H9 (cell line): ENCODE measurements at regions not wholly inside any gene's neighbourhood (a gene's known extent, or its start where the extent isn't known, plus 50 kb on each side); places are given as distances from the start of the nearest gene placed in this dataset.

Experiments used
- DNase-seq: peaks from one replicate; pipeline ENCODE4 v3.0.0-alpha.2; 2017
- H2AFZ ChIP-seq: one replicate; pipeline ENCODE4 v1.6.1; 2013; ENCODE audit warnings: mild to moderate bottlenecking, low read length, control low read depth, moderate library complexity
- H2AK5ac ChIP-seq: 2 replicates; pipeline ENCODE4 v1.6.1; 2013; ENCODE audit warnings: low read length, control low read depth, mixed read lengths; ENCODE audit not compliant: insufficient read length
- H2BK120ac ChIP-seq: one replicate; pipeline ENCODE4 v1.6.1; 2013; ENCODE audit warnings: low read depth, mild to moderate bottlenecking, low read length, control low read depth, inconsistent platforms; ENCODE audit not compliant: poor library complexity, severe bottlenecking
- H2BK12ac ChIP-seq: 2 replicates; pipeline ENCODE4 v1.6.1; 2013; ENCODE audit warnings: low read length, control low read depth, mixed read lengths, low read depth; ENCODE audit not compliant: insufficient read length
- H2BK15ac ChIP-seq: 2 replicates; pipeline ENCODE4 v1.6.1; 2013; ENCODE audit warnings: low read depth, low read length, control low read depth
- H2BK20ac ChIP-seq: one replicate; pipeline ENCODE4 v1.6.1; 2013; ENCODE audit warnings: low read depth, mild to moderate bottlenecking, low read length, control low read depth, inconsistent platforms; ENCODE audit not compliant: poor library complexity, severe bottlenecking
- H2BK5ac ChIP-seq: 2 replicates; pipeline ENCODE4 v1.6.1; 2013; ENCODE audit warnings: low read length, control low read depth, mixed read lengths; ENCODE audit not compliant: insufficient read length
- H3K14ac ChIP-seq: 2 replicates; pipeline ENCODE4 v1.6.1; 2013; ENCODE audit warnings: low read length, control low read depth; ENCODE audit not compliant: insufficient read depth
- H3K18ac ChIP-seq: 2 replicates; pipeline ENCODE4 v1.6.1; 2013; ENCODE audit warnings: low read depth, mild to moderate bottlenecking, mixed read lengths, low read length, control low read depth; ENCODE audit not compliant: insufficient read length
- H3K23ac ChIP-seq: 2 replicates; pipeline ENCODE4 v1.6.1; 2013; ENCODE audit warnings: low read length, control low read depth, mixed read lengths, low read depth; ENCODE audit not compliant: insufficient read length
- H3K23me2 ChIP-seq: 2 replicates; pipeline ENCODE4 v1.6.1; 2013; ENCODE audit warnings: low read depth, mild to moderate bottlenecking, mixed read lengths, low read length, control low read depth; ENCODE audit not compliant: insufficient read length, poor library complexity, severe bottlenecking
- H3K27ac ChIP-seq: 2 replicates; pipeline ENCODE4 v1.5.1; 2013; ENCODE audit warnings: low read length, control low read depth, mixed read lengths, low read depth; ENCODE audit not compliant: insufficient read length
- H3K27me3 ChIP-seq: 2 replicates; pipeline ENCODE4 v1.6.1; 2013; ENCODE audit warnings: low read length, control low read depth, inconsistent platforms; ENCODE audit not compliant: insufficient read depth
- H3K4ac ChIP-seq: 2 replicates; pipeline ENCODE4 v1.6.1; 2013; ENCODE audit warnings: low read depth, mild to moderate bottlenecking, control low read depth, inconsistent platforms, low read length, moderate library complexity
- H3K4me1 ChIP-seq: 2 replicates; pipeline ENCODE4 v1.6.1; 2013; ENCODE audit warnings: low read length, control low read depth, inconsistent platforms; ENCODE audit not compliant: insufficient read depth
- H3K4me2 ChIP-seq: 2 replicates; pipeline ENCODE4 v1.6.1; 2013; ENCODE audit warnings: low read length, control low read depth, mixed read lengths; ENCODE audit not compliant: insufficient read length, insufficient read depth
- H3K56ac ChIP-seq: 2 replicates; pipeline ENCODE4 v1.6.1; 2013; ENCODE audit warnings: low read depth, mild to moderate bottlenecking, mixed read lengths, low read length, control low read depth; ENCODE audit not compliant: insufficient read length
- H3K79me1 ChIP-seq: 2 replicates; pipeline ENCODE4 v1.6.1; 2013; ENCODE audit warnings: low read depth, mild to moderate bottlenecking, moderate library complexity, low read length, control low read depth, inconsistent platforms; ENCODE audit not compliant: insufficient read depth, poor library complexity, severe bottlenecking
- H3K79me2 ChIP-seq: 2 replicates; pipeline ENCODE4 v1.6.1; 2013; ENCODE audit warnings: low read length, control low read depth, inconsistent platforms; ENCODE audit not compliant: insufficient read depth
- H3K9ac ChIP-seq: 2 replicates; pipeline ENCODE4 v1.6.1; 2013; ENCODE audit warnings: low read length, control low read depth, mixed read lengths; ENCODE audit not compliant: insufficient read length; ENCODE audit errors: extremely low read depth
- H3K9me3 ChIP-seq: one replicate; pipeline ENCODE4 v1.6.1; 2013; ENCODE audit warnings: low read depth, low read length, inconsistent platforms; ENCODE audit not compliant: control insufficient read depth
- H3T11ph ChIP-seq: one replicate; pipeline ENCODE4 v1.6.1; 2013; ENCODE audit warnings: mild to moderate bottlenecking, low read length, control low read depth, inconsistent platforms
- H4K20me1 ChIP-seq: one replicate; pipeline ENCODE4 v1.6.1; 2013; ENCODE audit not compliant: control insufficient read depth, insufficient read length, insufficient read depth
- H4K5ac ChIP-seq: 2 replicates; pipeline ENCODE4 v1.6.1; 2013; ENCODE audit warnings: low read depth, mild to moderate bottlenecking, mixed read lengths, low read length, control low read depth; ENCODE audit not compliant: insufficient read length
- H4K8ac ChIP-seq: replicated peaks from 2 replicates; pipeline ENCODE4 v1.6.1; 2013; ENCODE audit warnings: low read length, control low read depth, mixed read lengths, low read depth; ENCODE audit not compliant: insufficient read length
- H4K91ac ChIP-seq: 2 replicates; pipeline ENCODE4 v1.6.1; 2013; ENCODE audit warnings: low read depth, mild to moderate bottlenecking, moderate library complexity, mixed read lengths, low read length, control low read depth; ENCODE audit not compliant: insufficient read length
- H3K27ac Mint-ChIP-seq, 3 experiments: 2 replicates in 2 of 3; 3 replicates in 1 of 3; pipeline ENCODE4 v1.8.0; 2020 to 2021; ENCODE audit warnings: mixed read lengths in 3 of 3, mild to moderate bottlenecking in 1 of 3, moderate library complexity in 1 of 3
- H3K27me3 Mint-ChIP-seq: 2 replicates; pipeline ENCODE4 v1.8.0; 2021; ENCODE audit warnings: low read depth, mild to moderate bottlenecking, moderate library complexity, mixed read lengths
- H3K36me3 Mint-ChIP-seq, 3 experiments: 2 replicates in 2 of 3; 3 replicates in 1 of 3; pipeline ENCODE4 v1.8.0; 2020 to 2021; ENCODE audit warnings: low read depth in 3 of 3, mixed read lengths in 3 of 3; ENCODE audit not compliant: insufficient read depth in 1 of 3
- H3K4me1 Mint-ChIP-seq, 2 experiments: 2 replicates each; pipeline ENCODE4 v1.8.0; 2020; ENCODE audit warnings: mixed read lengths in 2 of 2
- H3K4me3 Mint-ChIP-seq, 2 experiments: 2 replicates in 1 of 2; 3 replicates in 1 of 2; pipeline ENCODE4 v1.8.0; 2020 to 2021; ENCODE audit warnings: mild to moderate bottlenecking in 2 of 2, mixed read lengths in 2 of 2, moderate library complexity in 1 of 2
- H3K9me3 Mint-ChIP-seq, 2 experiments: 2 replicates in 1 of 2; 3 replicates in 1 of 2; pipeline ENCODE4 v1.8.0; 2020; ENCODE audit warnings: mild to moderate bottlenecking in 2 of 2, mixed read lengths in 2 of 2, moderate library complexity in 1 of 2
- CTCF ChIP-seq: fragments of 200-600 bp; sonication (generic); conservative IDR thresholded peaks from 3 replicates; pipeline ENCODE4 v1.8.0; 2021; ENCODE audit warnings: antibody characterized with exemption, mild to moderate bottlenecking
- WGBS: extraction: QIAGEN DNeasy Blood & Tissue Kit; methylation state at CpG from one replicate; pipeline ENCODE4 v1.1.7; 2013; ENCODE audit warnings: missing lambda C conversion rate, low lambda C conversion rate, mixed read lengths; ENCODE audit not compliant: insufficient read length; ENCODE audit errors: extremely low coverage; 5-methylcytosine and 5-hydroxymethylcytosine counted together

DNA sequence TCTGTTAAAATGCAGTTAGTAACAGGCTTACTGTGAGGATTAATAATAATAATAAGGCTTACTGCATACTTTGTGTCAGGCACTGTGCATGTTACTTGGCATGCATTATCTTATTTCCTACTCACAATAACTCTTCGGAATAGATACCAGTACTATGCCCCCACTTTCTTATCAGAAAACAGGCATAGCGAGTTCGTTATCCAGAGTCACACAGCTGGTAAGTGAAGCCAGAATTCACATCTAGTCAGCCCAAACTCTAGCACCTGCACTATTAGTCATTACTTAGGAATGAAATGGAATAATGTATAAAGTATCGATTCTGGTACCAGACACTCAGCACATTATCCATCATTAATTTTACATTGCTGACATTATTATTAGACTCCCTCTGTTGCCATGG is 155.7 kb upstream of the BLID start:
- WGBS: no CpG with 5 or more reads among the region's 4 CpGs
- Histone ChIP-seq H3K4me1 (no peaks in the 10 kb centered on the region; the same call in 1 of the 2 replicates), H4K5ac (no peak overlapping the region), H3K14ac (no peak overlapping the region), H3K27me3 (no peaks in the 10 kb centered on the region), H3K79me2 (no peaks in the 10 kb centered on the region), H4K20me1 (no peaks in the 10 kb centered on the region), H3K4me2 (no peak overlapping the region), H2BK20ac (no peak overlapping the region), H3K23ac (no peak overlapping the region), H3T11ph (no peak overlapping the region), H2BK15ac (no peak overlapping the region), H3K18ac (no peak overlapping the region), H3K9me3 (no peaks in the 10 kb centered on the region), H3K79me1 (no peaks in the 10 kb centered on the region), H2BK120ac (no peak overlapping the region), H3K23me2 (no peaks in the 10 kb centered on the region), H2BK12ac (no peak overlapping the region), H3K27ac (no peak overlapping the region), H3K56ac (no peak overlapping the region), H2BK5ac (no peak overlapping the region), H2AK5ac (no peak overlapping the region), H4K8ac (no peak overlapping the region), H3K4ac (no peak overlapping the region), H2AFZ (no peak overlapping the region), H4K91ac (no peak overlapping the region), H3K9ac (no peak overlapping the region)
- H3K9me3 Mint-ChIP-seq: no peaks in the 10 kb centered on the region
- no peak for DNase-seq
- no peak overlapping the region for H3K27ac Mint-ChIP-seq
- H3K27me3 Mint-ChIP-seq: no peaks in the 10 kb centered on the region
- TF ChIP-seq CTCF: no peak
- peaks cover 9 to 19% of the 10 kb centered on the region in 2 experiments; a peak in 3 of 4 replicates for H3K4me1 Mint-ChIP-seq
- no peaks in the 10 kb centered on the region for H3K36me3 Mint-ChIP-seq
- no peak overlapping the region for H3K4me3 Mint-ChIP-seq
